GM19324 (cell line): ENCODE measurements at regions not wholly inside any gene's neighbourhood (a gene's known extent, or its start where the extent isn't known, plus 50 kb on each side); places are given as distances from the start of the nearest gene placed in this dataset.

Experiments
- ATAC-seq: cut with Tn5 transposase; IDR thresholded peaks from one replicate; pipeline ENCODE4 v1.9.1; 2021; ENCODE audit warnings: mild to moderate bottlenecking, moderate library complexity; ENCODE audit not compliant: unreplicated experiment, low FRiP score

DNA sequence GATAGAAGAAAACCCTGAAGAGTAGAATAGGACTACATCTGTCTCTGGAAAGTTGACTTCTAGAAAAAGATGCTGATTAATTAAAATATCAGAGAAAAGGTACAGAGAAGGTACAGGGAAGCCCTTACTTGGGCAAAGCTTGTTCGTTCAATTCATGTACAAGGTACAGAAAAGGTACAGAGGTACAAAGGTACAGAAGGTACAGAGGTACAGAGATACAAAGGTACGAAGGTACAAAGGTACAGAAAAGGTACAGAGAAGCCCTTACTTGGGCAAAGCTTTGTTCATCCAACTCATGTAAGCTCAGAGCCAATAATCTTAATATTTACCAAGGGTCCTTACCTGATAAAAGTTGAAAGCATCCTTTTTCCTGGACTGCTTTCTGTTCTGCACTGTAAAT, 182.3 kb downstream of the PCSK1 start:
- no peak for ATAC-seq

DNA sequence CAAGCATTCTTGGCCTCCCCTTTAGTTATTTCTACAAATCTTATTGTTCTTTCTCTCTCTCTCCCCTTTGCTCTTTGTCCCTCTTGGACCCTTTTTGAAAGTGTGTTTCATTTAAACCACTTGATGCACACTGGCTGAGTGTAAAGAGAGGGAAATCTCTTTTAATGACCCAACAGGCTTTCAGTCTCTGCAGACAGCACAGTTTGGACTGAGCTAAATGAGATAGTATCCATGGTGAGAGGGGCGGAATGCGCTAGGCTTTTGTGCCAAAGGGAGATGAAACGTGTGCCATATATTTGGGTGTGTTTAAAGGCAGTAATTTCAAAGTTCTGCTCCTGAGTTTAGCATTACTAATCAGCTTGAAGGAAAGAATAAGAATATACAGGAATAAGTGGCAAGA, 184.9 kb downstream of the PCSK1 start:
- no peak for ATAC-seq

DNA sequence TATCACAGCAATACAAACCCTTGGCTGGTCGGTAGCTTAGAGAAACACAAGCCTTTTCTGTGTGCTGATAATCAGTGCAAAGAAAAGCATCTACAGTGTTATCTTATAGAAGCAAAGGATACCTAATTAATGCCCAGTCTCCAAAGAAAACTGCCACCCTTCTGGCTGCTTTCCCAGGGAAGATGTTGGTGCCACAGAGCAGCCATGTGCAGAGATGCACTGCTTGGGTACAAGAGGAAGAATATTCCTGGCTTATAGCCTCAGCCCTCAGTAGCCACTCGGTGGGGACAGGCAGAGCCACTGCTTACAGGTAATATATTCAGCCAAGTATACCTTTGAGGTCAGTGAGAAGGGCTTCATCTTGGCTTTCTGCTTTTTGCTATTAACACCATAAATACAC, 185.3 kb downstream of the PCSK1 start:
- no peak for ATAC-seq

DNA sequence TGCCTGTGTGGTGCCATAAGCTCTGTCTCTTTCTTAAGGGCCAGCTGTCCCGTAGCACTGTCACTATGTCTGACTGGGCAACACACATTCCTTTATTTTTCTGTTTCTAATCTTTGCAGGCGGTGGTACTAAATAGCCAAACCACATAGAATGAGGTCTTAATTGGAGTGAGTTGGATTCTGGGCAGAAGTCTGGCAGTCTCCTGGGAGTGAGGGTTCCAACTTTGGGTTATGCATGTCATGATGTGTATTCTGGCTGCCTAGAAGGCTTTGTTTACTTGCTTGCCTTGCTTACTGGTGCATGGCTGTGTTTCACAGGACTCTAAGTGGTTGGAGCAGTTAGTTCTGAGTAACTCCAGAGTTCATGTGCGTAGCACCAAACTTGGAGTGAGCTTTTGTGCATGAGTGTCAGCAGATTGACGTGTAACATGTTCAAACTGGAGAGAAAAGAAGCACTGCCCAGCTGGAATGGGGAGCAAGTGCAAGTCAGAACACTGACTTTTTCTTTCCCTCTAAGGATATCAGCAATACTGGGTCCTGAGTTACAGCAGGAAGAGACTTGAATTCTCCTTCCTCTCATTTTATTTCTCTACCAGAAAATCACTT, 185.8 kb downstream of the PCSK1 start:
- ATAC-seq = no peak

DNA sequence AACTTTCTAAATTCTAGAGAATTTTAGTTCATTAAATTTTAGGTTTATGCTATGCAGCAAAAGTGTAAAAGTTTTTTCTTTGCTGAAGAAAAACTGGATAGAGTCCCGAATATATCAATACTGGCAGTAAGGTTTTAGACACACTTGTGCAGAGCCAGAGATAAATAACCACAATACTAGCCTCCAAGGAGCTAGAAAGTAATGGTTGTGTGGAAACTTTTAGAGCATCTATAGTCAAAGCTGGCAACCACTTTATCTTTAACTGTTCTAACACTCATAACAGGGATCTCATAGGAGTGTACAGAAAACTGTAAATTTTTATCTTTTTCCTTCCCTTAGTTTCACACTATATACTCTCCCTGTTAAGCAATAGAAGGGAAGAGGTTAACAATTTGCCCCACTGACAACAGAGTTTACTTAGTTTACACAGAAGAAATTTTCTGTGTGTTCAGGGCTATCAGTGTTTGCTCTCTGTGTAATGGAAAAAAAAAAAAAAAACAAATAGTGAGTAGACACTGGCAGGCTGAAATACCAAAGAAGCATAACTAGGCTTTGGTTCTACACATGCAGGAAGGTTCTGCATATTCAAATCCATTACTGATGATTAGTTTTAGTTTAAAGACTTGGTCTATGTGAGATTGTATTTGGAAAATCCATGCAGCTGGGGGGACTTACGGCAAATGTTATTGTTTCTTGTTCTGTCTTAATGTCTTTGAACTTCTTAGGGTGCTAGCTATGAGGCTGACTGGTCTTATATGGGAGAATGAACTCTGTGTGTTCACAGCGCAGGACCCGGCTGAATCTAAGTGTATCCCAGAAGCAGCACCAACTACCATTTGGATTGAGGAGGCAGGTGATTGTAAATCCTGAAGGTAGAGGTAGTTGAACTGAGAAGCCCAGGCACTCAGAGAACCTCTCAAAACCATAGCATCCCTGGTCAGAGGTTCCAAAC, 187.6 kb downstream of the PCSK1 start:
- no peak for ATAC-seq

DNA sequence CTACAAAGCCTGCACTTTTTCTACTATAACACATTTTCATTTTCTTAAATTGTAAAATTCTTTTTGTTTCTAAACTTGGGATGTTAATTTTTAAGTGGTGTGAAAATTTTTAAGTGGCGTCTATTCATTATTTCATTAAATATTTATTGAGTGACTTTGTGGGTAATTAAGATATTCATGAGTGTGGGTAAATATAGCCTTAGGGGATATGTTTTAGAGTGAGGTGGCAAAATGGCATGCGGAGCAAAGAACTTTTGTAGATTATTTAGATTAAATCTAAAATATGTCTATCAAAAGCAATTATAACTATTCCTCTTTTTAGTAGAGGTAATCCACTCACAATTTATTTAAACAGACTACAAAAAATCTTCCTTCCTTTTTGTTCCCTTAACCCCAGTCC, 188.4 kb downstream of the PCSK1 start:
- ATAC-seq = no peak

DNA sequence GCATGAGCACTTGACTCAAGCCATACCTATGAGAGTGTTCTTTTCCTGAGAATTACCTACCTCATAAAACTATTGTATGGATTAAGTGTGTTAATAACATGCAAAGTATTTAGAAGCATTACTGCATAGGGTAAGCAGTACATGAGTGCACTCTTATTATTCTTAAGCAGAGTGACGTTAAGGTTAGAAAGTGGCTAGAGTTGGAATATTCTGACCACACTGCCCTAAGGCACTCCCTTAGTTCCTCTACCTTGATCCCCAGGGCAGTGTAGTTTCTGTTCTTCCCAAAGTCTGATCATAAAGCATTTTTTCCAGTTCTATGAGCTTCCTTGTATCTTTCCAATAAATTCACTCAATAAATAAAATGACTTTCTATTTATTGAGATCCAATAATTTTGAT, 189.2 kb downstream of the PCSK1 start:
- ATAC-seq = no peak

DNA sequence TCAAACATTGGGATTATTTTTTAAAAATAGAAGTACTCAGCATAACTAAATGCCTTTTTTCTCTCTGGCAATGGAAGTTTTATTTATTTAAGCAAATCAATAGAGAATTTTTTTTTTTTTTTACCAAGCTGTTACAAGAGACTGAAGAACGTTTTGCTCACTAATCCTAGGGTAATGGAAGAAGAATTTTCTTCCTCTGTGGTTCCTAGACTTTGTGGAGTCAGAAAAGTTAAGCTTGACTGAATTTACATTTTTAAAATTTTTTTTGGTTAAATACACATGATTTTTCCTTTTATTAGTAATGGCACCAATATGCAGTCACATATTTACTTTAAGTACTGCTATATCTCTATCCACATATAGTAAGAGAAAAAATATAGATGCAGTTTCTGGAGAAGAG, 189.8 kb downstream of the PCSK1 start:
- ATAC-seq = no peak

DNA sequence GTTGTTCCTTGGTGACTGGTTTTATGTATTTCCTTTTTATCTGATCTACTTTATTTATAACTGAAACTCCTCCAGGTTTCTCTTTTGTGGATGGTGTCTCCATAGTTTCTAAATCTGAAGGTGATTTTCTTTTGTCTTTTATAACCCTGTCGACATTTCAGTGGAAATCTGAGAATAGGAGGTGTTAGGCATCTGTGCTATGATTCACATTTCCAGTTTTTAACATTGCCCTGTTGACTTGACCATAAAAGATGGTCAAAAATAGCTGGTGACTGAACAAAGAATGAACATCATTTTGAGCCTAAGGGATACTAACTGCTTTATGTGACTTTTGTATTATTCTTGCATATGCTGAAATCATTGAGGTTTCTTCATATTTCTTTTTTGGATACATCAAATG, 190.5 kb downstream of the PCSK1 start:
- ATAC-seq = no peak

DNA sequence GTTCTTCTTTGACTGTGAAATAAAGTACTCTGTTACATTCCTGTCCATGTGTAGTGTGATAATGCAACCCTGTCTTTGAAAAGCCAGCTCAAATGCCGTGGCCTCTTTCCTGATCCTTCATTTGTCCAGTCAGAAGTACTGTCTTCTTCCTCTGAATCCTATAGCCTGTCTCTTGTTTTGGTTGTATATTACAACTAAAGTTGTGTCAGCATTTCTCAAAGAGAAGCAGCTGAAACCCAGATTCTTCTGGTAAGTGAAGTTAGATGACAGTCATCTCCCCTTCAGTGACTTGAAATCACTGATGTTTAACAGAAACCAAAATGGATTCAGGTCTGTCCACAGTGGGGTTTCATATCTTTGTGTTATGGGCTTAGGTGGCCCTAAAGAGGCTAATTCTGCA, 196.2 kb downstream of the PCSK1 start:
- no peak for ATAC-seq

DNA sequence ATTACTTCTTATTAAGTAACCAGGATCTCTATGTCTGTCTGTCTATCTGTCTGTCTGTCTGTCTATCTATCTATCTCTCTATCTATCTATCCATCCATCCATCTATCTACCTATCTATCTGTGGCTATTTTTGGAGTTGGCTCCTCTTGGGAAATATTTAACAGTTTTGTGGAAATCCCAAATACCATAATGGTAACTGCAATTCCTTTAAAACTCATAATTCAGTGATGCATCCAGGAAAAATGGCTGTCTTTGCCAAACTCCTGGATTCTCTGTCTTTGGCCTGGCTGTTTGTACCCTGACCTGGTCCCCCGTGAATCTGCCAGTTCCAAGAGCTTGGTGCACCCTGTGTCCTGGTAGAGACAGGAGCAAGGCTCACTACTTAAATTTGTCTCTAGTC, 197.0 kb downstream of the PCSK1 start:
- no peak for ATAC-seq

DNA sequence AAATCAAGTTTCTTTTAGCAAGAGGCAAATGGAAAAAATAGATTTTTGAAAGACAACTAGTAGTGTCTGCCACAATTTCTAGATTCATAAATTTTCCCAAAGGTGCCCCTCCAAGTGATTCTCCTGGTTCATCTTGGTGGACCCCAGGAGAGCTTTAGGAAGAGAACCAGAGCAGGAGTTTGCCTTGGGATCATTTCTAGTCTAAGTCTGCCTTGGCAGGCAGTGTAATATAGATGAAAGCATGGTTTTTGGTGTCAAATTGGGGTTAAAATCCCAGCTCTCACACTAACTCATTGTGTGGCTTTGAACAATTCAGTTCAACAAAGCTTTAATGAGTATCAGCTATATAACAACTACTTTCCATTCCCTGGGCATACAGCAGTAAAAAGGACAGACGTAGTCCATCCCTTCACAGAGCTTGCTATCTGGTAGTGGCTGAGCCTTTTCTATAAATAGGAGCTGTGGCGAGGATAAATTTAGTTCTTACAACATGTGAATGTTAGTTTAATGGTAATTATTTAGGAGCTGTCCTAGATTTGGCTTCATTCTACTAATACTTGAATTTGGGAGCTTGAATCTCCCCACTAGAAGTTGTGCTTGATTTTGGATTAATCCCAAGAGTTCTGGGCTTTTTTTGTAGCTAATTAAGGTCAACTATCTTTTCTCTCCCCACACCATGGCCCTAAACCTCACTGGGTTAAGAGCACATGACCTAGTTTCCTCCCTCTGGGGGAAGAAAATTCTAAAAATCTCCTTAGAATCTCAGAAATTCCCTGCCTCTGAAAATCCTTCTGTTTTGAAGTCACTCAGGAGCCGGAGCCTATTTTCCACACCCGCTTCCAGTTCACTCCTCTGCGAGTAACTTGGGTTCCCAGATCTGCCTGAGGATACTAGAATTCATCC, 197.8 kb downstream of the PCSK1 start:
- no peak for ATAC-seq

DNA sequence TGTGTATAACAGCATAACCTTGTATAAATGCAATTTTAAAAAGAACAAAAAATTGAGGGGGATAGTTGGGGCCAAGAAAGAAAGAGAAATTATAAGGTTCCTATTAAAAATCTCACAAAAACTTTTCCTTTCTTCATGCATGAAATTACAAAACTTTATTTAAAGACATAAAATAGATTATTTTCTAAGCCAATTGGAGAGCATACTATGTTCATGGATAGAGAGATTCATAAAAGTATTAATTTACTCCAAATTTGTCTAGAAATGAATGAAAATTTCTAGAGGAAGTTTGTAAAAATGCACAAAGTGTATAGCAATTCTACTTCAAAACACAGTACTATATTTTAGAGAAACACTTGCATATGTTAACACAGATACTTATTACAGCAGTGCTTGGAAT, 200.4 kb downstream of the PCSK1 start:
- ATAC-seq = no peak

DNA sequence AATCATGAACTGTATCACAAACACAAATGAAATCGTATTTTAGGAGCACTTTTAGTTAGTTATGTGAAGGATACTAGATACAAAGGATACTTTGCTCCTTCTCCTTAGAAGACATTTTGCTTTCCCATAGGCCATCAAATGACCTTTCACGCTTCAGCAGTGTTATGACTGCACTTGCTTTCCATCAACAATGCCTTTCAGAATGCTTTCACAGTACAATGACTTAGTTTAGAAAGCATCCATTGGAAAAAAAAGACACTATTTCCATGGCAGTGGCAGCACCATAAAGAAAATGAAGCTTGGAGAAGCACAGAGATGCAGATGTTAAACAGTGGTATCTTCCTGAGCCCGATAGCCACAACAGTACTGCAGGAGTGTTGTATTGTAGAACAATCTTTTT, 203.9 kb downstream of the PCSK1 start:
- no peak for ATAC-seq

DNA sequence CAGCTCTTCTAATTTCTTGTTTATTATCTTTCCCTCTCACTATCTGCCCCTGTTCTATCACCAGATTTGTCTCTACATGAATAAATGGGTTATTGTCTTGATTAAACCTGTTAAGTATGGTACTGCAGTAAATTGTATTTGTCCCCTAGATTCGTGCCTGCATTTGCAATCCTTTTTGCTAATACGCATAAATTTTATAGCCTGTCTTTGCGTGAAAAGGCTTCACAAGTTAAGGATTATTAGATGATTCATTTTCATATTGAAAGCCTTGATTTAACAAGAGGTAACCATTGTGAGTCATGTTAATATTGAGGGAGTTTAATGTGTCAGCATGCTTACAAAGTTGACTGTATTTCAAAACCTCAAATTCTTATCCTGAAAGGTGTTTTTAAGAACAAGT, 204.6 kb downstream of the PCSK1 start:
- ATAC-seq = no peak

DNA sequence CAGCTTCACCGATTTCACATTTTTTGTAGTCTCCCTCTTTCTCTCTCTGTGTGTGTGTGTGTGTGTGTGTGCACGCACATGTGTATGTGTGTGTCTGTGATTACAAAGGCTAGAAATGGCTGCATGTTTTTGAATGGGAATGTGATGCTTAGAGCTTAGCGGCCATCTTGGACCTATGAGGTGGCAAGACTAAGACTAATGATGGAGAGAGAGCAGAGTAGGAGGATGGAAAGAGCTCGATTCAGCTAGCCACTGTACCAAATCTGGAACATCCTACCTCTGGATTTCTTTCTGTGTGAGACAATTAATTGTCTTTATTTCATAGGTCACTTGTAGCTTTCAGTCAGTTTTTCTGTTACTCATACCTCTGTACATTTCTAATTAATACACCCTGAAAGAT, 205.1 kb downstream of the PCSK1 start:
- ATAC-seq = no peak

DNA sequence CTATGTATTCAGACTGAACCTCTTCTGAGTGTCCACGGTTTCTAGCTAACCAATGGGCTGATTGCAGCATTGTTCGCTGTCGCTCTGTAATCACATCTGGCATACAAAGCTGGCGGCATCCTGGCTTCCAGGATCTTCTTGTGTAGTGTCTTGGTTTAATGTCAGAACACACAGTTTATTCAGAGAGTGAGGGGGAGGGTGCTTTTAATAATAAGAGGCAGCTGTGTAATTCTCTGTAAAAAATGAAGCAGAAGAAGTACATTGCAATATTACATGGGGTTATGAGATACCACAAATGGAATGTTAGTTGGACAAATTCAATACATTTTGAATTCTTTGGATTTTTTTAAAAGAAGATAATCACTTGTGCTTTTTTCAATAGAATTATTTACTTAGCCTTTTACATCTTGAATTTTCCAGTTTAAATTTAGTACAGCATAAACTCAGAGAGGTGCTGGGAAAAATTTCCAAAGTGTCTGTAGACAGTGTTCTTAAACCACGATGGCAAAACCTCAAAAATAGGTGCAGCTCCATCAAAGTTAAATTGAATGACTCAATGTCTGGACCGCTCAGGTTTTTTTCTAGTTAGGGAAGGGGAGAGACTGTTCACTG, 206.0 kb downstream of the PCSK1 start:
- ATAC-seq = no peak

DNA sequence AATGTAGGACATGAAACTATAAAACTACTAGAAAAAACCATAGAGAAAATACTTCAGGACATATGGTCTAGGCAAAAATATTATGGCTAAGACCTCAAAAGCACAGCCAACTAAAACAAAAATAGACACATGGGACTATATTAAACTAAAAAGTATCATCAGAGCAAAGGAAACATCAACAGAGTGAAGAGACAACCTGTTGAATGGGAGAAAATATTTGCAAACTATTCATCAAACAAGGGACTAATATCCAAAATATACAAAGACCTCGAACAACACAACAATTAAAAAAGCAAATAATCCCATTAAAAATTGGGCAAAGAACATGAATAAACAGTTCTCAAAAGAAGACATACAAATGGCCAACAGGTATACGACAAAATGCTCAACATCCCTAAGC, 210.9 kb downstream of the PCSK1 start:
- ATAC-seq = no peak

DNA sequence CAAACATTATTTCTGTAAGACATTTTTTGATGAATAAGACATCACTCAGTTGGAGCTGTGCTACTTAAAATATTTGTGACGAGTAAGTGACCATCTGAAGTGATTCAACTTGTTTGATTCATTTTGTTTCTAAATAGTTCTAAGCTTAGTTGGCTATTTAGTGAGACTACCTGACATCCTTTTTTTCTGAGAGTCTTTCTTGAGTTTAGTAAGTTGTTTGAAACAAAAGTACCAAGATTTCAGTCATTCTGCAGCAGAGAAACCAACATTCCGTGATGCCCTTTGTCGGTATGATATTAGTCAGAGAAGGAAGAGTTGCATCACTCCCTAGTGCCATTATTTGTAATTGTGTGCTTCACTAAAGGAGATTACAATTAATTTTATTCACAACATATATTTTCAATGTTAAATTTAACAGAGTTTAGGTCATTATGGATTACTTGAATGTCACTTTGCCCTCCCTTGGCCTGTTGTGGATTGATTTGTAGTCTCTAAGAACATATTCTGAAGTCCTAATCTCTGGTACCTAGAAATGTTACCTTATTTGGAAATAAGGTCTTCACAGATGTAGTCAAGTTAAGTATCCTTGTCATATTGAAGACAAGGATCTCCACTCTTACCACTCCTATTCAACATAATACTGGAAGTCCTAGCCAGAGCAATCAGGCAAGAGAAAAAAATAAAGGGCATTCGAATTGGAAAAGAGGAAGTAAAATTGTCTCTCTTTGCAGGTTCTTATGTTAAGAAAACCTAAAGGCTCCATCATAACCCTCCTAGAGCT, 212.2 kb downstream of the PCSK1 start:
- ATAC-seq = no peak
